GM12878 (cell line): ENCODE measurements at regions not wholly inside any gene's neighbourhood (a gene's known extent, or its start where the extent isn't known, plus 50 kb on each side); places are given as distances from the start of the nearest gene placed in this dataset.

Source experiments
- ATF3 ChIP-seq: IDR thresholded peaks from 2 replicates; pipeline ENCODE4 v1.6.1; 2011; ENCODE audit warnings: low read depth, mild to moderate bottlenecking, low read length, moderate library complexity, borderline replicate concordance; ENCODE audit errors: extremely low read depth
- CHD1 ChIP-seq: IDR thresholded peaks from 2 replicates; pipeline ENCODE4 v1.6.1; 2012; ENCODE audit warnings: low read depth, low read length, improper control_type of control experiment
- CTCF ChIP-seq, 3 experiments: IDR thresholded peaks in 2 of 3; conservative IDR thresholded peaks in 1 of 3; 2 replicates each; pipeline ENCODE4 v1.5.1; 2011; ENCODE audit warnings: low read depth in 3 of 3, low read length in 3 of 3, mild to moderate bottlenecking in 3 of 3, control low read depth in 2 of 3, moderate library complexity in 2 of 3, inconsistent platforms in 1 of 3, mixed read lengths in 1 of 3; ENCODE audit not compliant: control insufficient read depth in 2 of 3, insufficient read depth in 1 of 3; ENCODE audit errors: extremely low read depth in 1 of 3
- ESRRA ChIP-seq: IDR thresholded peaks from 2 replicates; pipeline ENCODE4 v1.6.1; 2012; ENCODE audit warnings: mild to moderate bottlenecking, low read length, improper control_type of control experiment
- FOXM1 ChIP-seq: IDR thresholded peaks from 2 replicates; pipeline ENCODE4 v1.6.1; 2012; ENCODE audit warnings: low read depth, mild to moderate bottlenecking, inconsistent platforms, low read length, moderate library complexity
- HCFC1 ChIP-seq: fragments of 150-350 bp; IDR thresholded peaks from 2 replicates; pipeline ENCODE4 v1.6.1; 2014; ENCODE audit warnings: low read length
- POLR2A ChIP-seq: IDR thresholded peaks from 2 replicates; pipeline ENCODE4 v1.6.1; 2011; ENCODE audit warnings: low read depth, mild to moderate bottlenecking, low read length
- POLR2AphosphoS5 ChIP-seq: IDR thresholded peaks from 2 replicates; pipeline ENCODE4 v1.6.1; 2011; ENCODE audit warnings: mild to moderate bottlenecking, low read length, inconsistent platforms
- SIN3A ChIP-seq: IDR thresholded peaks from 2 replicates; pipeline ENCODE4 v1.6.1; 2012; ENCODE audit warnings: low read depth, low read length, improper control_type of control experiment
- TCF12 ChIP-seq: IDR thresholded peaks from 2 replicates; pipeline ENCODE4 v1.6.1; 2011; ENCODE audit warnings: low read depth, mild to moderate bottlenecking, low read length
- ZBTB33 ChIP-seq: fragments of 450-650 bp; IDR thresholded peaks from 2 replicates; pipeline ENCODE4 v1.6.1; 2017; ENCODE audit warnings: mild to moderate bottlenecking

GRCh38 chr1:114206392-114206791, 52.7 kb upstream of the SYT6 start:
- no peak for TF ChIP-seq CTCF (IDR thresholded peaks at IDR 0.05 in 2 of 3, conservative IDR thresholded peaks at IDR 0.05 in 1 of 3; ENCODE audit: control insufficient read depth in 2 of 3, extremely low read depth in 1 of 3, insufficient read depth in 1 of 3, low read depth in 3 of 3, low read length in 3 of 3)
- TF ChIP-seq TCF12: no peak
- TF ChIP-seq ESRRA: no peak
- no peak for TF ChIP-seq HCFC1
- TF ChIP-seq ATF3: no peak
- TF ChIP-seq SIN3A: no peak
- no peak for TF ChIP-seq POLR2A
- TF ChIP-seq ZBTB33: no peak
- no peak for TF ChIP-seq CHD1
- TF ChIP-seq FOXM1: no peak
- no peak for TF ChIP-seq POLR2AphosphoS5
